Smooth muscle cell (in vitro differentiated cells): ENCODE measurements at regions not wholly inside any gene's neighbourhood (a gene's known extent, or its start where the extent isn't known, plus 50 kb on each side); places are given as distances from the start of the nearest gene placed in this dataset.

Experiments
- DNase-seq: peaks from one replicate; lab custom pipeline; 2025; ENCODE audit not compliant: unreplicated experiment; lab: John Stamatoyannopoulos, UW
- H2AFZ ChIP-seq: fragments of 200-600 bp; sonication (generic); 2 replicates; pipeline ENCODE4 v1.6.0; 2016; ENCODE audit warnings: antibody characterized with exemption, low read depth, mild to moderate bottlenecking
- H3F3A ChIP-seq: fragments of 200-600 bp; sonication (generic); 2 replicates; pipeline ENCODE4 v1.6.0; 2017; ENCODE audit warnings: antibody characterized with exemption, low read depth
- H3K27ac ChIP-seq: fragments of 200-600 bp; sonication (generic); 2 replicates; pipeline ENCODE4 v1.5.1; 2016; ENCODE audit warnings: low read depth, mild to moderate bottlenecking
- H3K27me3 ChIP-seq: fragments of 200-600 bp; sonication (generic); 2 replicates; pipeline ENCODE4 v1.6.1; 2016; ENCODE audit warnings: low read depth, mild to moderate bottlenecking
- H3K36me3 ChIP-seq: fragments of 200-600 bp; sonication (generic); 2 replicates; pipeline ENCODE4 v1.5.1; 2016; ENCODE audit warnings: low read depth
- H3K4me1 ChIP-seq: fragments of 200-600 bp; sonication (generic); 2 replicates; pipeline ENCODE4 v1.5.1; 2016; ENCODE audit warnings: low read depth
- H3K4me2 ChIP-seq: fragments of 200-600 bp; sonication (generic); 2 replicates; pipeline ENCODE4 v1.6.0; 2016; ENCODE audit warnings: mild to moderate bottlenecking
- H3K4me3 ChIP-seq: fragments of 200-600 bp; sonication (generic); 2 replicates; pipeline ENCODE4 v1.5.1; 2016; ENCODE audit warnings: mild to moderate bottlenecking
- H3K79me2 ChIP-seq: fragments of 200-600 bp; sonication (generic); 2 replicates; pipeline ENCODE4 v1.6.0; 2016; ENCODE audit warnings: low read depth, mild to moderate bottlenecking
- H3K9ac ChIP-seq: fragments of 200-600 bp; sonication (generic); 2 replicates; pipeline ENCODE4 v1.6.0; 2016; ENCODE audit warnings: low read depth
- H3K9me3 ChIP-seq: fragments of 200-600 bp; sonication (generic); replicated peaks from 2 replicates; pipeline ENCODE4 v1.5.1; 2016; ENCODE audit warnings: low read depth
- H4K20me1 ChIP-seq: fragments of 200-600 bp; sonication (generic); 2 replicates; pipeline ENCODE4 v1.6.0; 2016; ENCODE audit warnings: low read depth
- WGBS: methylation state at CpG from one replicate; pipeline ENCODE4 v1.1.7; 2016; ENCODE audit warnings: low lambda C conversion rate; 5-methylcytosine and 5-hydroxymethylcytosine counted together
- TF ChIP-seq, protein P1 (sequence below): fragments of 200-600 bp; sonication (generic); IDR thresholded peaks from 2 replicates; pipeline ENCODE4 v1.5.1; 2017; ENCODE audit warnings: borderline replicate concordance, mild to moderate bottlenecking, antibody characterized with exemption; ENCODE audit not compliant: insufficient read depth, poor library complexity, severe bottlenecking

DNA sequence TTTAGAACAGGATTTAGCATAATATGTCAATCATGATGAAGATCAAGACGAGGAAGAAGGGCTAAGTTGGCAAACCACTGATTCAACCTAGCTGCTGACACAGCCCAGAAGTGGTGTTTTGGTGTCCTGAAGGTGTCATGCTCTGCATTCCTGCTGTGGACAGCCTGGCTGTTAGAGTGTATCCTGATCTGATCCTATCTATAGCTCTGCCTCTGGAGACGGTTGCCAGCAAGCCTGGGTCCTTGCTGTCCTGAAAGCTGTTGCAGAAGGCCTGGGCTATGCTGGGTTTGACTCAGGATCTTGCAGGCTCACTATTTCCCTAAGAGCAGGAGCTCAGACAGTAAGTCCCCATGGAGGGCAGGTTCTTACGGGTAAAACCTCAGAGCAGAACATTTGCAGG is 416.4 kb downstream of the TSHZ3 start:
- H3K27me3 ChIP-seq, result no peaks in the 10 kb centered on the region
- 70% methylated on average over 3 of the region's 3 CpGs for WGBS

DNA sequence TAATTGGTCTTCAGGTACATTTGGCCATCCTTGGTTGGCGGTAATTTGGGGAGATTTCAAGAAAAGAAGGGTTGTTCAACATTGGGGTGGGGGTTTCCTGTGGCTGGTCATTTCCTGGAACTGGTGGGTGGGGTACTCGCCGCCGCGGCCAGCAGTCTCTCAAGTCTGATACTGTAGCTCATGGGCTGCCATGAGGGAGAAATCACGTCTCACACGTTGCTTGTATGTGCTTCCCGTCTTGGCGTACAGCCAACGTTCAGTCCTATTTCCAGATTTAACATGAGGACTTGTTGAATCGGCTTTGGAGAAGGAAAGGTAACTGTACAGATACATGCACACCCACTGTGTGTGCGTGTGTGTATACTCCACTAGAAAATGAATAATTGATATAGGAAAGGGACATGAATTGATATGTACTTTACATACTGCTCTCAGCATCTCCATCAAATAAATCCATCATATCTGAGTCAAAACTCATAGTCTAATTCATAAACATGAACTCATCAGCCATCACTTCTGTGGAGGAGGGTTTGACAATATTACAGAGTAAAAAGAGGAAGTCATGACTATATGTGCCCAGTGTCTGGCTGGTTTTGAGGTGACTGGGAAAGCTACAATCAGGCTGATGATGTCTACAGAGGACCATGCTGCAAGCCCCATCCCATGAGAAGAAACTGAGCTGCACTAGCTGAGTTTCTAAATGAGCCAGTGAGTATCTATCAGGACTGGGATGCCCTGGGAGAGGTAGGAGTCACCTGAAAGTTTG is 418.1 kb downstream of the TSHZ3 start:
- H3K4me2 ChIP-seq, result no peak overlapping the region
- H3K36me3 ChIP-seq, result no peaks in the 10 kb centered on the region
- no peaks in the 10 kb centered on the region for H3F3A ChIP-seq
- no peaks in the 10 kb centered on the region for H3K27me3 ChIP-seq
- DNase-seq, result no peak
- no peaks in the 10 kb centered on the region for H3K9me3 ChIP-seq
- 94% methylated on average over 12 of the region's 12 CpGs for WGBS
- H3K79me2 ChIP-seq, result no peaks in the 10 kb centered on the region
- no peak overlapping the region for H3K9ac ChIP-seq
- TF ChIP-seq, protein P1, sequence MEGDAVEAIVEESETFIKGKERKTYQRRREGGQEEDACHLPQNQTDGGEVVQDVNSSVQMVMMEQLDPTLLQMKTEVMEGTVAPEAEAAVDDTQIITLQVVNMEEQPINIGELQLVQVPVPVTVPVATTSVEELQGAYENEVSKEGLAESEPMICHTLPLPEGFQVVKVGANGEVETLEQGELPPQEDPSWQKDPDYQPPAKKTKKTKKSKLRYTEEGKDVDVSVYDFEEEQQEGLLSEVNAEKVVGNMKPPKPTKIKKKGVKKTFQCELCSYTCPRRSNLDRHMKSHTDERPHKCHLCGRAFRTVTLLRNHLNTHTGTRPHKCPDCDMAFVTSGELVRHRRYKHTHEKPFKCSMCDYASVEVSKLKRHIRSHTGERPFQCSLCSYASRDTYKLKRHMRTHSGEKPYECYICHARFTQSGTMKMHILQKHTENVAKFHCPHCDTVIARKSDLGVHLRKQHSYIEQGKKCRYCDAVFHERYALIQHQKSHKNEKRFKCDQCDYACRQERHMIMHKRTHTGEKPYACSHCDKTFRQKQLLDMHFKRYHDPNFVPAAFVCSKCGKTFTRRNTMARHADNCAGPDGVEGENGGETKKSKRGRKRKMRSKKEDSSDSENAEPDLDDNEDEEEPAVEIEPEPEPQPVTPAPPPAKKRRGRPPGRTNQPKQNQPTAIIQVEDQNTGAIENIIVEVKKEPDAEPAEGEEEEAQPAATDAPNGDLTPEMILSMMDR, result no peak
- H3K4me1 ChIP-seq, result no peaks in the 10 kb centered on the region
- H3K27ac ChIP-seq, result no peak overlapping the region
- H4K20me1 ChIP-seq, result no peaks in the 10 kb centered on the region
- no peak overlapping the region for H3K4me3 ChIP-seq
- H2AFZ ChIP-seq, result no peak overlapping the region

More for the DNA sequence above, 416.4 kb downstream of the TSHZ3 start:
- H3K27ac ChIP-seq, result no peak overlapping the region
- H3F3A ChIP-seq, result no peaks in the 10 kb centered on the region
- H3K79me2 ChIP-seq, result no peaks in the 10 kb centered on the region
- TF ChIP-seq, protein P1, result no peak
- no peak overlapping the region for H2AFZ ChIP-seq
- H3K4me1 ChIP-seq, result no peaks in the 10 kb centered on the region
- DNase-seq, result no peak
- no peaks in the 10 kb centered on the region for H4K20me1 ChIP-seq
- H3K9ac ChIP-seq, result no peak overlapping the region
- no peak overlapping the region for H3K4me2 ChIP-seq
- no peaks in the 10 kb centered on the region for H3K9me3 ChIP-seq
- no peak overlapping the region for H3K4me3 ChIP-seq
- H3K36me3 ChIP-seq, result no peaks in the 10 kb centered on the region

- Histone ChIP-seq H3K79me2 (no peaks in the 10 kb centered on the region), H3K4me1 (no peaks in the 10 kb centered on the region), H3K9me3 (no peaks in the 10 kb centered on the region), H4K20me1 (no peaks in the 10 kb centered on the region), H3K27ac (no peak overlapping the region), H3K4me3 (no peak overlapping the region), H3K27me3 (peaks cover 6% of the 10 kb centered on the region), H3K9ac (no peak overlapping the region), H3K36me3 (no peaks in the 10 kb centered on the region), H2AFZ (no peak overlapping the region), H3F3A (no peaks in the 10 kb centered on the region), H3K4me2 (no peak overlapping the region)
- WGBS, result 75% methylated on average over 6 of the region's 6 CpGs
- TF ChIP-seq, protein P1, result no peak
- no peak for DNase-seq
Observed at GRCh38 chr19:30927705-30928104, 421.5 kb downstream of the TSHZ3 start.

- H4K20me1 ChIP-seq, result no peaks in the 10 kb centered on the region
Observed at GRCh38 chr19:30924670-30925069, 424.6 kb downstream of the TSHZ3 start.

More at GRCh38 chr19:30924670-30925069, 424.6 kb downstream of the TSHZ3 start:
- no peaks in the 10 kb centered on the region for H3K9me3 ChIP-seq
- no peak overlapping the region for H3K27ac ChIP-seq
- no peak for DNase-seq
- H3F3A ChIP-seq, result no peaks in the 10 kb centered on the region
- no peak overlapping the region for H3K4me2 ChIP-seq
- no peak overlapping the region for H3K9ac ChIP-seq
- no peaks in the 10 kb centered on the region for H3K36me3 ChIP-seq
- H3K4me1 ChIP-seq, result no peaks in the 10 kb centered on the region
- H3K4me3 ChIP-seq, result no peak overlapping the region
- H3K79me2 ChIP-seq, result no peaks in the 10 kb centered on the region
- no peak overlapping the region for H2AFZ ChIP-seq
- TF ChIP-seq, protein P1, result no peak
- WGBS, result 86% methylated on average over 11 of the region's 11 CpGs
- peaks cover 21% of the 10 kb centered on the region for H3K27me3 ChIP-seq
